Peyer's patch (tissue), 4 donors: ENCODE measurements at regions not wholly inside any gene's neighbourhood (a gene's known extent, or its start where the extent isn't known, plus 50 kb on each side); places are given as distances from the start of the nearest gene placed in this dataset.

ENCODE experiments used
- DNase-seq, 3 donors: peaks; one replicate each; pipeline ENCODE4 v3.0.0-alpha.2; 2017 to 2019
- H3K27ac ChIP-seq, 4 donors: fragments of 200-600 bp; sonication (generic); one replicate each; pipeline ENCODE4 v1.5.1; 2016 to 2019
- H3K27me3 ChIP-seq, 2 donors: fragments of 200-600 bp; sonication (generic); one replicate each; pipeline ENCODE4 v1.5.1; 2019
- H3K36me3 ChIP-seq, 3 donors: fragments of 200-600 bp; sonication (generic); one replicate each; pipeline ENCODE4 v1.5.1; 2016 to 2019
- H3K4me1 ChIP-seq, 4 donors: fragments of 200-600 bp; sonication (generic); one replicate each; pipeline ENCODE4 v1.5.1; 2016 to 2019
- H3K4me3 ChIP-seq, 4 donors: fragments of 200-600 bp; sonication (generic); 1 replicate in 3 of 4; 2 replicates in 1 of 4; pipeline ENCODE4 v1.5.1; 2016 to 2019; ENCODE audit warnings: mild to moderate bottlenecking in 1 of 4
- H3K9me3 ChIP-seq, 4 donors: fragments of 200-600 bp; sonication (generic); one replicate each; pipeline ENCODE4 v1.5.1; 2016 to 2019; ENCODE audit warnings: mild to moderate bottlenecking in 1 of 4
- CTCF ChIP-seq, 6 experiments: fragments of 450-650 bp in 4 of 6; fragments of 200-600 bp in 2 of 6; sonication (generic) in 1 of 6; IDR thresholded peaks; one replicate each; pipeline ENCODE4 v1.5.1; 2017 to 2019; ENCODE audit warnings: antibody characterized with exemption in 6 of 6, mild to moderate bottlenecking in 3 of 6, moderate library complexity in 1 of 6
- POLR2A ChIP-seq, 2 donors: fragments of 450-650 bp; IDR thresholded peaks; one replicate each; pipeline ENCODE4 v1.5.1; 2017; ENCODE audit warnings: antibody characterized with exemption in 2 of 2, mild to moderate bottlenecking in 2 of 2, moderate library complexity in 2 of 2

GRCh38 chr4:110998320-110998719 is 375.4 kb upstream of the PITX2 start:
- Histone ChIP-seq H3K27me3 (no peaks in the 10 kb centered on the region), H3K4me1 (no peaks in the 10 kb centered on the region), H3K9me3 (no peaks in the 10 kb centered on the region), H3K4me3 (no peak overlapping the region), H3K36me3 (no peaks in the 10 kb centered on the region), H3K27ac (no peak overlapping the region)
- TF ChIP-seq POLR2A (IDR thresholded peaks at IDR 0.05) = no peak
- no peak for TF ChIP-seq CTCF (IDR thresholded peaks at IDR 0.05)
- DNase-seq = no peak

- no peak for DNase-seq
- no peaks in the 10 kb centered on the region for H3K36me3 ChIP-seq
- H3K4me1 ChIP-seq = no peaks in the 10 kb centered on the region
- TF ChIP-seq POLR2A (IDR thresholded peaks at IDR 0.05) = no peak
- TF ChIP-seq CTCF (IDR thresholded peaks at IDR 0.05) = no peak
- H3K27me3 ChIP-seq = no peaks in the 10 kb centered on the region
- H3K27ac ChIP-seq = no peak overlapping the region
- no peak overlapping the region for H3K4me3 ChIP-seq
- H3K9me3 ChIP-seq = no peaks in the 10 kb centered on the region
Observed at GRCh38 chr4:111011458-111011857, 388.6 kb upstream of the PITX2 start.

DNA sequence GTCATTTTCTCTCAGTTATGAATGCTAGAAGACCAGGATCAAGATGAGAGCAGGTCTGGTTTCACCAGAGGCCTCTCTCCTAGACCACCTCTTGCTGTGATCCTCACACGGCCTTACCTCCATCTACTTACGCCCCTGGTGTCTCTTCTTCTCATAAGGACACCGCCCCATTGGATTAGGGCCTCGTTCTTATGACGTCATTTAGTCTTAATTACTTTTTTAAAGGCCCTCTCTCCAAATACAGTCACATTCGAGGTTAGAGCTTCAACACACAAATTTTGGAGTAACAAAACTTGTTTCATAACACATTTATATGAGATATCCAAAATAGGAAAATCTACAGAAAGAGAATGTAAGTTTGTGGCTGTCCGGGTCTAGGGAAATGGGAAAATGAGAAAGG is 391.0 kb upstream of the PITX2 start:
- Histone ChIP-seq H3K27ac (no peak overlapping the region), H3K36me3 (no peaks in the 10 kb centered on the region), H3K4me1 (no peaks in the 10 kb centered on the region), H3K27me3 (no peaks in the 10 kb centered on the region), H3K4me3 (no peak overlapping the region), H3K9me3 (no peaks in the 10 kb centered on the region)
- DNase-seq = no peak
- TF ChIP-seq POLR2A (IDR thresholded peaks at IDR 0.05) = no peak
- TF ChIP-seq CTCF (IDR thresholded peaks at IDR 0.05) = no peak

DNA sequence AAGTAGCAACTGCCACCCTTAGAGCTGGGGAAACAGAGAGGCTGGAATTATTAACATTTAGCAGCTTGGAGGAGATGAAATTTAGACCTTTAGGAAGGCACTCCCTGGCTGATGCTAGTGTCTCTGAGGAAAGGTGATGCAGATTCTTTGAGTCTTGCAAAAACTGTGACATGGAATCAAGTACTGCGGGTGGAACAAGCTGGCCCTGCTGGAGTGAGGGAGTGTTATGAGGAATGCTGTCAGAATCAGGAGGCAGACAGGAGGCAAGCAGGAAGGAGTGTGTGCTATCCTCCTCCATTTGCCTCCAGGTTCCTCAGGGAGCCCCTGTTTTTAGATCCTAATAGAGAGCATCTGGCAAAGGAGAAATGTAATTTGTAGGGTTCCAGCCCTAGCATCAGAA is 391.7 kb upstream of the PITX2 start:
- Histone ChIP-seq H3K27me3 (no peaks in the 10 kb centered on the region), H3K36me3 (no peaks in the 10 kb centered on the region), H3K27ac (no peak overlapping the region), H3K4me1 (no peaks in the 10 kb centered on the region), H3K9me3 (no peaks in the 10 kb centered on the region), H3K4me3 (no peak overlapping the region)
- TF ChIP-seq POLR2A (IDR thresholded peaks at IDR 0.05) (no peak), CTCF (IDR thresholded peaks at IDR 0.05) (no peak)
- DNase-seq = no peak

DNA sequence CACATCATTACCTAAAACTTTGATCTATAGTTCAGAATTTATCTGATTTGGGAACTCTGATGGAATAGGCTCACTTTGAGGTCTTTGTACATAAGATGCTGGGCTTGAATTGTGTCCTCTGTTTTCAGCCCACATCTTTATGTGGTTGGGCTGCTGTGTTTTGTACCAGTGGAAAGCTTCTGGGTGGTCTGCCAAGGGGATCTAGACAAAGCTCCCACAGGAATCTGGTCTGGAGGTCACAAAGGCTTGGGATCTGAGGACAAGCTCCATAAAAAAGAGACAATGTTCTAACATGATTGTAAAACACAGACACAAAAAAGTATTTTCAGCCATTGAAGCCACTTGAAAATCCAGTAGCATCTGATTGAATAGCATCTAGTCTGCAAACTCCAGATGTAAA is 393.5 kb upstream of the PITX2 start:
- Histone ChIP-seq H3K4me1 (no peaks in the 10 kb centered on the region), H3K4me3 (no peak overlapping the region), H3K9me3 (no peaks in the 10 kb centered on the region), H3K27ac (no peak overlapping the region), H3K36me3 (no peaks in the 10 kb centered on the region), H3K27me3 (no peaks in the 10 kb centered on the region)
- TF ChIP-seq CTCF (IDR thresholded peaks at IDR 0.05) = no peak
- TF ChIP-seq POLR2A (IDR thresholded peaks at IDR 0.05) = no peak
- DNase-seq = no peak

- Histone ChIP-seq H3K36me3 (no peaks in the 10 kb centered on the region), H3K9me3 (no peaks in the 10 kb centered on the region), H3K27ac (no peak overlapping the region), H3K4me3 (no peak overlapping the region), H3K4me1 (no peaks in the 10 kb centered on the region), H3K27me3 (no peaks in the 10 kb centered on the region)
- DNase-seq = no peak
- TF ChIP-seq POLR2A (IDR thresholded peaks at IDR 0.05) (no peak), CTCF (IDR thresholded peaks at IDR 0.05) (no peak)
Observed at GRCh38 chr4:111018216-111018615, 395.3 kb upstream of the PITX2 start.
